ENCODE measurements at regions not wholly inside any gene's neighbourhood (a gene's known extent, or its start where the extent isn't known, plus 50 kb on each side); places are given as distances from the start of the nearest gene placed in this dataset.

- Mint-ChIP-seq H3K4me1 (peaks cover 7 to 10% of the 10 kb centered on the region in 2 donors), H3K36me3 (no peaks in the 10 kb centered on the region), H3K27me3 (ENCODE audit: low read depth in 3 of 3) (peaks cover 2 to 3% (median 2%) of the 10 kb centered on the region in 3 donors), H3K27ac (no peak overlapping the region), H3K9me3 (peaks cover 2 to 19% (median 3%) of the 10 kb centered on the region in 6 donors), H3K4me3 (no peak overlapping the region)
- DNase-seq: no peak
Observed at GRCh38 chr4:181970366-181970765, 272.8 kb upstream of the TENM3 start.

GRCh38 chr4:181971411-181971810 lies 271.8 kb upstream of the TENM3 start:
- H3K4me1 Mint-ChIP-seq: peaks cover 7 to 10% of the 10 kb centered on the region in 2 donors
- no peaks in the 10 kb centered on the region for H3K36me3 Mint-ChIP-seq
- H3K9me3 Mint-ChIP-seq: peaks cover 2 to 21% (median 5%) of the 10 kb centered on the region in 6 donors
- peak overlapping the region; percentile 42 to 79 (median 49) for H3K4me3 Mint-ChIP-seq
- DNase-seq: peak in 2 of 3 donors; percentile 1 to 14
- H3K27ac Mint-ChIP-seq: peak overlapping the region in 3 of 6 donors; percentile 4 to 69 (median 30)
- peaks cover 1 to 2% (median 2%) of the 10 kb centered on the region in 3 donors for H3K27me3 Mint-ChIP-seq (ENCODE audit: low read depth in 3 of 3)

- Mint-ChIP-seq H3K4me3 (peak overlapping the region in 1 of 5 donors; percentile 43), H3K9me3 (peaks cover 2 to 18% (median 5%) of the 10 kb centered on the region in 6 donors), H3K27ac (no peak overlapping the region), H3K4me1 (peaks cover 7 to 10% of the 10 kb centered on the region in 2 donors), H3K27me3 (ENCODE audit: low read depth in 3 of 3) (peaks cover 0 to 2% (median 2%) of the 10 kb centered on the region in 3 donors), H3K36me3 (no peaks in the 10 kb centered on the region)
- no peak for DNase-seq
Observed at GRCh38 chr4:181971973-181972372, 271.2 kb upstream of the TENM3 start.

GRCh38 chr4:181976764-181977163 lies 266.4 kb upstream of the TENM3 start:
- peaks cover 0 to 2% (median under 1%) of the 10 kb centered on the region in 3 donors for H3K27me3 Mint-ChIP-seq (ENCODE audit: low read depth in 3 of 3)
- no peak for DNase-seq
- H3K4me1 Mint-ChIP-seq: peaks cover under 1 to 3% of the 10 kb centered on the region in 2 donors
- H3K4me3 Mint-ChIP-seq: no peak overlapping the region
- H3K27ac Mint-ChIP-seq: no peak overlapping the region
- H3K36me3 Mint-ChIP-seq: no peaks in the 10 kb centered on the region
- peaks cover 3 to 16% (median 8%) of the 10 kb centered on the region in 6 donors for H3K9me3 Mint-ChIP-seq

- H3K27ac Mint-ChIP-seq: no peak overlapping the region
- no peaks in the 10 kb centered on the region for H3K4me1 Mint-ChIP-seq
- no peaks in the 10 kb centered on the region for H3K36me3 Mint-ChIP-seq
- DNase-seq: no peak
- peaks cover 0 to 3% (median 2%) of the 10 kb centered on the region in 3 donors for H3K27me3 Mint-ChIP-seq (ENCODE audit: low read depth in 3 of 3)
- H3K9me3 Mint-ChIP-seq: peaks cover 2 to 17% (median 7%) of the 10 kb centered on the region in 6 donors
- no peak overlapping the region for H3K4me3 Mint-ChIP-seq
Observed at GRCh38 chr4:181982437-181982836, 260.8 kb upstream of the TENM3 start.

- no peaks in the 10 kb centered on the region for H3K4me1 Mint-ChIP-seq
- H3K4me3 Mint-ChIP-seq: no peak overlapping the region
- H3K36me3 Mint-ChIP-seq: no peaks in the 10 kb centered on the region
- no peak overlapping the region for H3K27ac Mint-ChIP-seq
- H3K9me3 Mint-ChIP-seq: peaks cover 0 to 18% (median 7%) of the 10 kb centered on the region in 6 donors
- no peak for DNase-seq
- H3K27me3 Mint-ChIP-seq (ENCODE audit: low read depth in 3 of 3): peaks cover 0 to 3% (median 0%) of the 10 kb centered on the region in 3 donors
Observed at GRCh38 chr4:181982856-181983255, 260.3 kb upstream of the TENM3 start.

GRCh38 chr4:181987392-181987791 lies 255.8 kb upstream of the TENM3 start:
- Mint-ChIP-seq H3K9me3 (peaks cover 0 to 10% (median 4%) of the 10 kb centered on the region in 6 donors), H3K27me3 (ENCODE audit: low read depth in 3 of 3) (peaks cover 0 to 3% (median 0%) of the 10 kb centered on the region in 3 donors), H3K36me3 (no peaks in the 10 kb centered on the region), H3K4me1 (no peaks in the 10 kb centered on the region), H3K4me3 (no peak overlapping the region), H3K27ac (no peak overlapping the region)
- DNase-seq: no peak

- Mint-ChIP-seq H3K4me1 (no peaks in the 10 kb centered on the region), H3K4me3 (no peak overlapping the region), H3K27me3 (ENCODE audit: low read depth in 3 of 3) (peaks cover 0 to 1% (median 0%) of the 10 kb centered on the region in 3 donors), H3K36me3 (no peaks in the 10 kb centered on the region), H3K9me3 (peaks cover 0 to 10% (median 4%) of the 10 kb centered on the region in 6 donors), H3K27ac (no peak overlapping the region)
- DNase-seq: no peak
Observed at GRCh38 chr4:181989071-181989470, 254.1 kb upstream of the TENM3 start.

GRCh38 chr4:181991369-181992108 lies 251.7 kb upstream of the TENM3 start:
- Mint-ChIP-seq H3K4me1 (no peaks in the 10 kb centered on the region), H3K27me3 (ENCODE audit: low read depth in 3 of 3) (no peaks in the 10 kb centered on the region), H3K4me3 (no peak overlapping the region), H3K27ac (no peak overlapping the region), H3K9me3 (peaks cover 0 to 10% (median 1%) of the 10 kb centered on the region in 6 donors), H3K36me3 (no peaks in the 10 kb centered on the region)
- no peak for DNase-seq

- no peaks in the 10 kb centered on the region for H3K4me1 Mint-ChIP-seq
- H3K27ac Mint-ChIP-seq: no peak overlapping the region
- no peaks in the 10 kb centered on the region for H3K27me3 Mint-ChIP-seq (ENCODE audit: low read depth in 3 of 3)
- H3K9me3 Mint-ChIP-seq: peaks cover 0 to 18% (median 4%) of the 10 kb centered on the region in 6 donors
- H3K36me3 Mint-ChIP-seq: no peaks in the 10 kb centered on the region
- DNase-seq: no peak
- no peak overlapping the region for H3K4me3 Mint-ChIP-seq
Observed at GRCh38 chr4:181998398-181999295, 244.6 kb upstream of the TENM3 start.

- peaks cover 0 to 1% (median 0%) of the 10 kb centered on the region in 3 donors for H3K27me3 Mint-ChIP-seq (ENCODE audit: low read depth in 3 of 3)
- H3K4me3 Mint-ChIP-seq: no peak overlapping the region
- H3K27ac Mint-ChIP-seq: no peak overlapping the region
- H3K9me3 Mint-ChIP-seq: peaks cover 0 to 18% (median 6%) of the 10 kb centered on the region in 6 donors
- H3K4me1 Mint-ChIP-seq: no peaks in the 10 kb centered on the region
- H3K36me3 Mint-ChIP-seq: no peaks in the 10 kb centered on the region
- DNase-seq: no peak
Observed at GRCh38 chr4:182000077-182000476, 243.1 kb upstream of the TENM3 start.

GRCh38 chr4:182010876-182011275 lies 232.3 kb upstream of the TENM3 start:
- no peaks in the 10 kb centered on the region for H3K36me3 Mint-ChIP-seq
- H3K4me1 Mint-ChIP-seq: no peaks in the 10 kb centered on the region
- peaks cover 0 to 12% (median 5%) of the 10 kb centered on the region in 6 donors for H3K9me3 Mint-ChIP-seq
- H3K4me3 Mint-ChIP-seq: no peak overlapping the region
- H3K27me3 Mint-ChIP-seq (ENCODE audit: low read depth in 3 of 3): peaks cover 0 to 2% (median 1%) of the 10 kb centered on the region in 3 donors
- H3K27ac Mint-ChIP-seq: no peak overlapping the region
- no peak for DNase-seq

GRCh38 chr4:182014164-182014563 lies 229.0 kb upstream of the TENM3 start:
- Mint-ChIP-seq H3K27me3 (ENCODE audit: low read depth in 3 of 3) (peaks cover 0 to 2% (median 1%) of the 10 kb centered on the region in 3 donors), H3K27ac (no peak overlapping the region), H3K4me3 (no peak overlapping the region), H3K36me3 (no peaks in the 10 kb centered on the region), H3K4me1 (peaks cover 4 to 24% of the 10 kb centered on the region in 2 donors), H3K9me3 (peaks cover 0 to 10% (median 3%) of the 10 kb centered on the region in 6 donors)
- no peak for DNase-seq

- H3K36me3 Mint-ChIP-seq: no peaks in the 10 kb centered on the region
Observed at GRCh38 chr4:182015014-182015413, 228.2 kb upstream of the TENM3 start.

More at GRCh38 chr4:182015014-182015413, 228.2 kb upstream of the TENM3 start:
- no peak overlapping the region for H3K27ac Mint-ChIP-seq
- H3K27me3 Mint-ChIP-seq (ENCODE audit: low read depth in 3 of 3): peaks cover 0 to 3% (median 1%) of the 10 kb centered on the region in 3 donors
- peaks cover 7 to 28% of the 10 kb centered on the region in 2 donors for H3K4me1 Mint-ChIP-seq
- peaks cover 0 to 10% (median 3%) of the 10 kb centered on the region in 6 donors for H3K9me3 Mint-ChIP-seq
- no peak overlapping the region for H3K4me3 Mint-ChIP-seq
- DNase-seq: no peak

Measured in immature natural killer cell (primary cell).